ENCODE measurements at regions not wholly inside any gene's neighbourhood (a gene's known extent, or its start where the extent isn't known, plus 50 kb on each side); places are given as distances from the start of the nearest gene placed in this dataset.

DNA sequence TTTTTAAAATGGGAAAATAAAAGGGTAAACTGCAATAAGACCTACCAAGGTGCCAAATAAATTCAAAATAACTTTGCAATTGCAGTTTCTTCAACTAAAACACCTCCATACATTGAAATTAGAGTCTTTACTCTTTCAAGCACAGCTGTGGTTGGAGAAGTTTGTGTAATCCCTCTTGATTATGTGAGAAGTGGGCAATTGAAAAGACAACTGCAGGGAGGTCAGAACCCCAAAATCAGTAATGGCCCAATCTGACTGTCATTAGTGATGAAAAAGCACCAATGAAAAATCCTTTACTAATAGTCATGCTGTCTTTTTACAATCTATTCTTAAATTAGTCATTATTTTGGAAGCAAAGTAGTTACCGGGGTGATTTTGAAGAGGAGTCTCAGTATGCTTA is 116.7 kb upstream of the RGMB start:
- TF ChIP-seq, protein P1, sequence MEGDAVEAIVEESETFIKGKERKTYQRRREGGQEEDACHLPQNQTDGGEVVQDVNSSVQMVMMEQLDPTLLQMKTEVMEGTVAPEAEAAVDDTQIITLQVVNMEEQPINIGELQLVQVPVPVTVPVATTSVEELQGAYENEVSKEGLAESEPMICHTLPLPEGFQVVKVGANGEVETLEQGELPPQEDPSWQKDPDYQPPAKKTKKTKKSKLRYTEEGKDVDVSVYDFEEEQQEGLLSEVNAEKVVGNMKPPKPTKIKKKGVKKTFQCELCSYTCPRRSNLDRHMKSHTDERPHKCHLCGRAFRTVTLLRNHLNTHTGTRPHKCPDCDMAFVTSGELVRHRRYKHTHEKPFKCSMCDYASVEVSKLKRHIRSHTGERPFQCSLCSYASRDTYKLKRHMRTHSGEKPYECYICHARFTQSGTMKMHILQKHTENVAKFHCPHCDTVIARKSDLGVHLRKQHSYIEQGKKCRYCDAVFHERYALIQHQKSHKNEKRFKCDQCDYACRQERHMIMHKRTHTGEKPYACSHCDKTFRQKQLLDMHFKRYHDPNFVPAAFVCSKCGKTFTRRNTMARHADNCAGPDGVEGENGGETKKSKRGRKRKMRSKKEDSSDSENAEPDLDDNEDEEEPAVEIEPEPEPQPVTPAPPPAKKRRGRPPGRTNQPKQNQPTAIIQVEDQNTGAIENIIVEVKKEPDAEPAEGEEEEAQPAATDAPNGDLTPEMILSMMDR (IDR thresholded peaks at IDR 0.05), result no peak
- TF ChIP-seq, protein P2, sequence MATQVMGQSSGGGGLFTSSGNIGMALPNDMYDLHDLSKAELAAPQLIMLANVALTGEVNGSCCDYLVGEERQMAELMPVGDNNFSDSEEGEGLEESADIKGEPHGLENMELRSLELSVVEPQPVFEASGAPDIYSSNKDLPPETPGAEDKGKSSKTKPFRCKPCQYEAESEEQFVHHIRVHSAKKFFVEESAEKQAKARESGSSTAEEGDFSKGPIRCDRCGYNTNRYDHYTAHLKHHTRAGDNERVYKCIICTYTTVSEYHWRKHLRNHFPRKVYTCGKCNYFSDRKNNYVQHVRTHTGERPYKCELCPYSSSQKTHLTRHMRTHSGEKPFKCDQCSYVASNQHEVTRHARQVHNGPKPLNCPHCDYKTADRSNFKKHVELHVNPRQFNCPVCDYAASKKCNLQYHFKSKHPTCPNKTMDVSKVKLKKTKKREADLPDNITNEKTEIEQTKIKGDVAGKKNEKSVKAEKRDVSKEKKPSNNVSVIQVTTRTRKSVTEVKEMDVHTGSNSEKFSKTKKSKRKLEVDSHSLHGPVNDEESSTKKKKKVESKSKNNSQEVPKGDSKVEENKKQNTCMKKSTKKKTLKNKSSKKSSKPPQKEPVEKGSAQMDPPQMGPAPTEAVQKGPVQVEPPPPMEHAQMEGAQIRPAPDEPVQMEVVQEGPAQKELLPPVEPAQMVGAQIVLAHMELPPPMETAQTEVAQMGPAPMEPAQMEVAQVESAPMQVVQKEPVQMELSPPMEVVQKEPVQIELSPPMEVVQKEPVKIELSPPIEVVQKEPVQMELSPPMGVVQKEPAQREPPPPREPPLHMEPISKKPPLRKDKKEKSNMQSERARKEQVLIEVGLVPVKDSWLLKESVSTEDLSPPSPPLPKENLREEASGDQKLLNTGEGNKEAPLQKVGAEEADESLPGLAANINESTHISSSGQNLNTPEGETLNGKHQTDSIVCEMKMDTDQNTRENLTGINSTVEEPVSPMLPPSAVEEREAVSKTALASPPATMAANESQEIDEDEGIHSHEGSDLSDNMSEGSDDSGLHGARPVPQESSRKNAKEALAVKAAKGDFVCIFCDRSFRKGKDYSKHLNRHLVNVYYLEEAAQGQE (IDR thresholded peaks at IDR 0.05; ENCODE audit: insufficient read depth in 1 of 2, low read depth in 2 of 2, low read length in 1 of 2), result no peak
- no peak for TF ChIP-seq SIN3A (IDR thresholded peaks at IDR 0.05; ENCODE audit: borderline replicate concordance, insufficient read depth, low read depth, low read length)
